T-cell (primary cell): ENCODE measurements at regions not wholly inside any gene's neighbourhood (a gene's known extent, or its start where the extent isn't known, plus 50 kb on each side); places are given as distances from the start of the nearest gene placed in this dataset.

ENCODE experiments used
- ATAC-seq, 4 experiments: fragments of 200-7000 bp in 3 of 4; fragments of 150-1000 bp in 1 of 4; cut with Tn5 transposase; replicated peaks in 1 of 4; 1 replicate in 3 of 4; 2 replicates in 1 of 4; pipeline ENCODE4 v1.10.0; 2021; ENCODE audit warnings: moderate library complexity in 3 of 4, mild to moderate bottlenecking in 2 of 4, moderate number of reproducible peaks in 1 of 4
- CTCF ChIA-PET, 2 donors: fragments of 300-600 bp; sonication (Branson Sonifier 250); formaldehyde crosslinking; loops; one replicate each; lab custom pipeline; 2022; ENCODE audit warnings: antibody characterized with exemption in 2 of 2; lab: Charles Lee
- POLR2A ChIA-PET, 2 donors: fragments of 300-600 bp; sonication (Branson Sonifier 250); formaldehyde crosslinking; loops; one replicate each; lab custom pipeline; 2022; ENCODE audit warnings: antibody characterized with exemption in 2 of 2; lab: Charles Lee
- DNase-seq, 35 experiments: peaks; one replicate each; pipeline versions ENCODE4 v3.0.0 to v3.0.0-alpha.2; 2013 to 2023
- H3K27ac ChIP-seq: one replicate; pipeline ENCODE4 v1.5.1; 2013; ENCODE audit warnings: low read length
- H3K27me3 ChIP-seq, 2 experiments: replicated peaks in 1 of 2; 1 replicate in 1 of 2; 2 replicates in 1 of 2; pipeline versions ENCODE4 v1.6.1 to v1.7.0; 2013; ENCODE audit warnings: low read length in 1 of 2, mixed read lengths in 1 of 2; ENCODE audit not compliant: control insufficient read depth in 2 of 2, insufficient read depth in 2 of 2; ENCODE audit errors: extremely low read depth in 1 of 2
- H3K36me3 ChIP-seq, 2 donors: 1 replicate in 1 of 2; 2 replicates in 1 of 2; pipeline versions ENCODE4 v1.6.1 to v1.7.0; 2013; ENCODE audit warnings: low read length in 1 of 2; ENCODE audit not compliant: control insufficient read depth in 2 of 2, insufficient read depth in 1 of 2; ENCODE audit errors: extremely low read depth in 1 of 2
- H3K4me1 ChIP-seq, 2 experiments: 1 replicate in 1 of 2; 2 replicates in 1 of 2; pipeline versions ENCODE4 v1.6.1 to v1.7.0; 2013; ENCODE audit warnings: low read length in 2 of 2, mixed read lengths in 1 of 2; ENCODE audit not compliant: insufficient read depth in 2 of 2, control insufficient read depth in 1 of 2; ENCODE audit errors: extremely low read depth in 1 of 2
- H3K4me3 ChIP-seq, 2 donors: 1 replicate in 1 of 2; 2 replicates in 1 of 2; pipeline versions ENCODE4 v1.5.1 to v1.7.0; 2013; ENCODE audit warnings: mild to moderate bottlenecking in 2 of 2, low read length in 1 of 2, moderate library complexity in 1 of 2; ENCODE audit not compliant: control insufficient read depth in 1 of 2; ENCODE audit errors: extremely low read depth in 1 of 2
- H3K9me3 ChIP-seq: 2 replicates; pipeline ENCODE4 v1.7.0; 2013
- H3K27ac Mint-ChIP-seq, 2 donors: one replicate each; pipeline ENCODE4 v1.8.0; 2020 to 2021; ENCODE audit warnings: mild to moderate bottlenecking in 2 of 2, mixed read lengths in 2 of 2
- H3K27me3 Mint-ChIP-seq, 2 donors: one replicate each; pipeline ENCODE4 v1.8.0; 2021 to 2022; ENCODE audit warnings: mixed read lengths in 2 of 2
- H3K36me3 Mint-ChIP-seq: one replicate; pipeline ENCODE4 v1.8.0; 2021; ENCODE audit warnings: mixed read lengths
- H3K4me1 Mint-ChIP-seq, 3 donors: one replicate each; pipeline ENCODE4 v1.8.0; 2020 to 2022; ENCODE audit warnings: mixed read lengths in 3 of 3, mild to moderate bottlenecking in 1 of 3
- H3K4me3 Mint-ChIP-seq, 3 donors: one replicate each; pipeline ENCODE4 v1.8.0; 2020 to 2022; ENCODE audit warnings: mild to moderate bottlenecking in 3 of 3, mixed read lengths in 3 of 3, moderate library complexity in 3 of 3
- H3K9me3 Mint-ChIP-seq, 3 donors: one replicate each; pipeline ENCODE4 v1.8.0; 2020 to 2022; ENCODE audit warnings: mixed read lengths in 3 of 3
- WGBS: methylation state at CpG from one replicate; pipeline ENCODE4 v1.1.5; 2013; ENCODE audit warnings: missing lambda C conversion rate; ENCODE audit not compliant: insufficient coverage; 5-methylcytosine and 5-hydroxymethylcytosine counted together

GRCh38 chr5:92332039-92332438 is 948.9 kb upstream of the ARRDC3 start:
- H3K27ac ChIP-seq, result no peak overlapping the region

DNA sequence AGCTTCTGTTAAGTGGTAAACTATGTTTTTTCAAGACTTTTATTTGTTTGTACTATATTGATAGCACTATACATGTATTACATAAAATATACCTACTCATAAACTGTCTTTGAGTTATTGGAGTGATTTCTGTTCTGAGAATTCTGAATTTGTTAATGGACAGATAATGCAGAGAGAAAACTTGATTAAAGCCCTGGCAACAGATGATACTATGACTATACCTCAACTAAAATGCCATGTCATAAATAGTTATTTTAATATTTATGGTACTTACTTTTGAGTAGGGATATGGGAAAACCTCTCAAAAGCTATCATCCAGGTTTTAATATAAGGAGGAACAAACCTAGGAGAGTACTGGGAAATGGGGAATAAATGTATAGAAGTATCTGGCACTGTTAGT is 947.2 kb upstream of the ARRDC3 start:
- ATAC-seq (no peak), DNase-seq (no peak)
- no peaks in the 10 kb centered on the region for H3K4me1 Mint-ChIP-seq
- no peaks in the 10 kb centered on the region for H3K4me1 ChIP-seq
- no peaks in the 10 kb centered on the region for H3K27me3 ChIP-seq
- no peaks in the 10 kb centered on the region for H3K9me3 ChIP-seq
- H3K36me3 ChIP-seq, result no peaks in the 10 kb centered on the region
- ChIA-PET POLR2A (no interaction called here), CTCF (no interaction called here)
- H3K4me3 Mint-ChIP-seq, result no peak overlapping the region
- no peak overlapping the region for H3K27ac ChIP-seq
- no peaks in the 10 kb centered on the region for H3K36me3 Mint-ChIP-seq
- no peak overlapping the region for H3K27ac Mint-ChIP-seq
- peaks cover 0 to 6% (median 0%) of the 10 kb centered on the region in 3 donors for H3K9me3 Mint-ChIP-seq
- no peaks in the 10 kb centered on the region for H3K27me3 Mint-ChIP-seq
- H3K4me3 ChIP-seq, result no peak overlapping the region

More at GRCh38 chr5:92332039-92332438, 948.9 kb upstream of the ARRDC3 start:
- ChIA-PET POLR2A (no interaction called here), CTCF (no interaction called here)
- Mint-ChIP-seq H3K27ac (no peak overlapping the region), H3K9me3 (peaks cover 0 to 6% (median 0%) of the 10 kb centered on the region in 3 donors), H3K36me3 (no peaks in the 10 kb centered on the region), H3K27me3 (no peaks in the 10 kb centered on the region), H3K4me3 (no peak overlapping the region), H3K4me1 (no peaks in the 10 kb centered on the region)
- H3K9me3 ChIP-seq, result no peaks in the 10 kb centered on the region
- H3K27me3 ChIP-seq, result no peaks in the 10 kb centered on the region
- ATAC-seq (no peak), DNase-seq (no peak)
- 20% methylated on average over 1 of the region's 2 CpGs for WGBS
- no peaks in the 10 kb centered on the region for H3K36me3 ChIP-seq
- no peaks in the 10 kb centered on the region for H3K4me1 ChIP-seq
- H3K4me3 ChIP-seq, result no peak overlapping the region

GRCh38 chr5:92329759-92330158 is 946.6 kb upstream of the ARRDC3 start:
- no peaks in the 10 kb centered on the region for H3K4me1 Mint-ChIP-seq
- ATAC-seq (no peak), DNase-seq (no peak)
- no peaks in the 10 kb centered on the region for H3K27me3 ChIP-seq
- H3K9me3 ChIP-seq, result peaks cover under 1% of the 10 kb centered on the region
- H3K4me3 Mint-ChIP-seq, result no peak overlapping the region
- no CpG with 5 or more reads among the region's 3 CpGs for WGBS
- no peaks in the 10 kb centered on the region for H3K36me3 ChIP-seq
- H3K27ac Mint-ChIP-seq, result no peak overlapping the region
- H3K27ac ChIP-seq, result no peak overlapping the region
- ChIA-PET POLR2A (no interaction called here), CTCF (no interaction called here)
- H3K36me3 Mint-ChIP-seq, result no peaks in the 10 kb centered on the region
- H3K27me3 Mint-ChIP-seq, result no peaks in the 10 kb centered on the region
- H3K4me1 ChIP-seq, result no peaks in the 10 kb centered on the region
- peaks cover 0 to 6% (median 0%) of the 10 kb centered on the region in 3 donors for H3K9me3 Mint-ChIP-seq
- no peak overlapping the region for H3K4me3 ChIP-seq

DNA sequence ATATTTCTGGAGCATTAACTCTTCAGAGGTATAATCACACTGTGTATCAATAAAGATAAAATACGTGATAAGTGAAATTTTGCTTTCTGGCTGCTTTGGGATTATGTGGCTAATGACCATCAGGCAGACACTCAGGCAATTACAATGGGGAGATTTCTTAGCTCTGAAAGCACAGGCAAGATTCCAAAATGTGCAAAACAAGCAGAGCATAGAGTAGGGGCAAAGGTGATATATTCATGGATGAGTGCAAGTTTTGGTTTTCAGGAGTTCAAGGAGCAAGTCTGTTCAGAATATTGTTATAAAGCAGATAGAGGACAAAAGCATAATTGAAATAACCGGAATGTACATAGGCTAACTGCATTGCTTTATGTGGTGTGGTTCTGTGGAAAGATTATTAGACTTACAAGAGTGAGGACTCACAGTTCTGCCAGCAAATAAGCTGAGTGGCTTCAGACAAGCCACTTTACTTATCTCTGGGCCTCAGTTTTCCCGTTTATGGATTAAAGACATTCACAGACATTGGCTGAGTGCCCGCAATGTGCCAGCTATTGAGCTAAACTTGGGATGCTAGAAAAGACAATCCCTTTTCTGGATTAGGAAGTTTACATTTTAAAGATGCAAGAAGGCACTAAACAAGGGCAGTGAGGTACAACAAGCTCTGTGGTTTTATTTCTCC is 945.6 kb upstream of the ARRDC3 start:
- H3K36me3 ChIP-seq, result no peaks in the 10 kb centered on the region
- no peaks in the 10 kb centered on the region for H3K36me3 Mint-ChIP-seq
- H3K4me1 Mint-ChIP-seq, result no peaks in the 10 kb centered on the region
- H3K27me3 Mint-ChIP-seq, result no peaks in the 10 kb centered on the region
- DNase-seq (no peak), ATAC-seq (no peak)
- ChIA-PET POLR2A (no interaction called here), CTCF (no interaction called here)
- no peak overlapping the region for H3K4me3 ChIP-seq
- H3K9me3 Mint-ChIP-seq, result peaks cover 0 to 6% (median 2%) of the 10 kb centered on the region in 3 donors
- H3K27ac ChIP-seq, result no peak overlapping the region
- H3K27ac Mint-ChIP-seq, result no peak overlapping the region
- H3K9me3 ChIP-seq, result peaks cover 2% of the 10 kb centered on the region
- no peaks in the 10 kb centered on the region for H3K4me1 ChIP-seq
- 60% methylated on average over 1 of the region's 4 CpGs for WGBS
- H3K27me3 ChIP-seq, result no peaks in the 10 kb centered on the region
- no peak overlapping the region for H3K4me3 Mint-ChIP-seq

GRCh38 chr5:92320446-92320845 is 937.3 kb upstream of the ARRDC3 start:
- Mint-ChIP-seq H3K4me1 (no peaks in the 10 kb centered on the region), H3K27ac (no peak overlapping the region), H3K9me3 (peaks cover 2 to 10% (median 5%) of the 10 kb centered on the region in 3 donors), H3K27me3 (no peaks in the 10 kb centered on the region), H3K36me3 (no peaks in the 10 kb centered on the region), H3K4me3 (no peak overlapping the region)
- Histone ChIP-seq H3K27me3 (no peaks in the 10 kb centered on the region), H3K27ac (no peak overlapping the region), H3K4me1 (no peaks in the 10 kb centered on the region), H3K9me3 (peaks cover 2% of the 10 kb centered on the region), H3K36me3 (no peaks in the 10 kb centered on the region), H3K4me3 (no peak overlapping the region)
- POLR2A ChIA-PET, result no interaction called here
- no peak for ATAC-seq
- no peak for DNase-seq
- CTCF ChIA-PET, result no interaction called here
- WGBS, result no CpG with 5 or more reads among the region's 5 CpGs

DNA sequence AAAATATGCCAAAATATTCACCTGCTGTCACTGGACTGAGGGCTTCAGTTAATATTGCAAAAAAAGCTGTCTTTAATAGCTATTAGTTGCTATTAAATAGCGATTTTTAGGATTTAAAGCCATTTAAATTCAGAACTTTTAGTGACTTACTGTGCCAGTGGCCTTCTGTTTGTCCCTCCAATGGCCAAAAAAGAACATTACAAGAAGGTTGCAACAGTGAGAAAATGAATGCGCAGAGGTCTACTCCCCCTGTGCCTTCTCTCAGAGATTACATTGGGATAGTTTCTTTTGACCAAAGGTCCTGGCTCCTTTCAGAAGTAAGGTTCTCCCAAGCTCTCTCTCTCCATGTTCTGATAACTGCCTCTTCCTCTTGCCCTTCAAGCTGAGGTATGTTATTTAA is 930.3 kb upstream of the ARRDC3 start:
- H3K27me3 ChIP-seq, result no peaks in the 10 kb centered on the region
- no peak overlapping the region for H3K4me3 Mint-ChIP-seq
- no peak overlapping the region for H3K4me3 ChIP-seq
- H3K36me3 Mint-ChIP-seq, result no peaks in the 10 kb centered on the region
- no CpG with 5 or more reads among the region's 2 CpGs for WGBS
- no peak overlapping the region for H3K27ac ChIP-seq
- no peaks in the 10 kb centered on the region for H3K4me1 ChIP-seq
- DNase-seq, result no peak
- ATAC-seq, result no peak
- no peaks in the 10 kb centered on the region for H3K9me3 ChIP-seq
- no peaks in the 10 kb centered on the region for H3K36me3 ChIP-seq
- no peaks in the 10 kb centered on the region for H3K9me3 Mint-ChIP-seq
- no peak overlapping the region for H3K27ac Mint-ChIP-seq
- ChIA-PET CTCF (no interaction called here), POLR2A (no interaction called here)
- H3K4me1 Mint-ChIP-seq, result no peaks in the 10 kb centered on the region
- H3K27me3 Mint-ChIP-seq, result no peaks in the 10 kb centered on the region
